GM12878 (cell line): ENCODE measurements at regions not wholly inside any gene's neighbourhood (a gene's known extent, or its start where the extent isn't known, plus 50 kb on each side); places are given as distances from the start of the nearest gene placed in this dataset.

Source experiments
- ATAC-seq: fragments of 200-7000 bp; cut with Tn5 transposase; 3 replicates; pipeline ENCODE4 v1.9.1; 2020; ENCODE audit warnings: mild to moderate bottlenecking, moderate library complexity
- BruUV-seq: library from RNA; stranded (reverse); fragments of 400-500 nt; replicated peaks from 2 replicates; lab custom pipeline; 2021; lab: Mats Ljungman, UMichigan
- CTCF ChIA-PET: fragments of 300-600 bp; sonication (Branson Sonifier 250); formaldehyde crosslinking; extraction: SDS; loops from one replicate; lab custom pipeline; 2021; ENCODE audit warnings: inconsistent platforms; lab: Yijun Ruan, JAX
- POLR2A ChIA-PET: fragments of 350-600 bp; formaldehyde crosslinking; extraction: SDS; loops from one replicate; lab custom pipeline; 2021; ENCODE audit warnings: inconsistent platforms; lab: Charles Lee
- RAD21 ChIA-PET: fragments of 300-600 bp; sonication (Branson Sonifier 250); formaldehyde crosslinking; loops from one replicate; lab custom pipeline; 2023; ENCODE audit warnings: antibody characterized with exemption; ENCODE audit not compliant: unreplicated experiment; lab: Charles Lee
- SMC1A ChIA-PET: fragments of 300-600 bp; sonication (Branson Sonifier 250); formaldehyde crosslinking; loops from one replicate; lab custom pipeline; 2023; ENCODE audit not compliant: unreplicated experiment, uncharacterized antibody; lab: Charles Lee
- DNase-seq: peaks from one replicate; pipeline ENCODE4 v3.0.0-alpha.2; 2011; ENCODE audit warnings: low read depth, low spot score
- FAIRE-seq: peaks from 3 replicates; lab custom pipeline; 2011; peaks lifted over from hg19 to GRCh38; lab: Jason Lieb, UNC
- H2AFZ ChIP-seq: 2 replicates; pipeline ENCODE4 v1.6.0; 2011; ENCODE audit warnings: low read depth, low read length, control low read depth; ENCODE audit not compliant: control insufficient read depth
- H3K27ac ChIP-seq: 2 replicates; pipeline ENCODE4 v1.5.1; 2011; ENCODE audit warnings: control low read depth; ENCODE audit not compliant: control insufficient read depth, insufficient read depth
- H3K27me3 ChIP-seq, 2 experiments: replicated peaks in 1 of 2; 2 replicates each; pipeline versions ENCODE4 v1.6.0 to v1.6.1; 2011; ENCODE audit warnings: low read length in 1 of 2; ENCODE audit not compliant: control insufficient read depth in 2 of 2, insufficient read depth in 2 of 2
- H3K36me3 ChIP-seq, 2 experiments: 2 replicates each; pipeline ENCODE4 v1.5.1; 2011; ENCODE audit warnings: low read length in 1 of 2; ENCODE audit not compliant: control insufficient read depth in 2 of 2, insufficient read depth in 2 of 2
- H3K4me1 ChIP-seq: 2 replicates; pipeline ENCODE4 v1.6.1; 2011; ENCODE audit warnings: mild to moderate bottlenecking, low read length, moderate library complexity, mixed read lengths; ENCODE audit not compliant: control insufficient read depth, insufficient read depth
- H3K4me2 ChIP-seq: 2 replicates; pipeline ENCODE4 v1.6.0; 2011; ENCODE audit warnings: control low read depth; ENCODE audit not compliant: control insufficient read depth, insufficient read depth
- H3K4me3 ChIP-seq: fragments of 200-600 bp; sonication (generic); 2 replicates; pipeline ENCODE4 v1.5.1; 2016
- H3K79me2 ChIP-seq: 2 replicates; pipeline ENCODE4 v1.6.0; 2011; ENCODE audit warnings: low read length; ENCODE audit not compliant: control insufficient read depth, insufficient read depth
- H3K9ac ChIP-seq: 2 replicates; pipeline ENCODE4 v1.8.0; 2011; ENCODE audit warnings: low read length, control low read depth, mixed read lengths; ENCODE audit not compliant: control insufficient read depth, insufficient read depth
- H3K9me3 ChIP-seq: replicated peaks from 3 replicates; pipeline ENCODE4 v1.5.1; 2011; ENCODE audit warnings: mild to moderate bottlenecking, low read length; ENCODE audit not compliant: control insufficient read depth, insufficient read depth
- H4K20me1 ChIP-seq: 2 replicates; pipeline ENCODE4 v1.6.0; 2011; ENCODE audit not compliant: control insufficient read depth, insufficient read depth
- ASH2L ChIP-seq: fragments of 300-600, 200-600 bp; sonication (generic); IDR thresholded peaks from 2 replicates; pipeline ENCODE4 v1.6.1; 2017; ENCODE audit warnings: low read depth, mild to moderate bottlenecking, borderline replicate concordance
- BACH1 ChIP-seq: fragments of 450-650 bp; IDR thresholded peaks from 2 replicates; pipeline ENCODE4 v1.6.1; 2017; ENCODE audit warnings: mild to moderate bottlenecking, borderline replicate concordance
- BCL11A ChIP-seq: IDR thresholded peaks from 2 replicates; pipeline ENCODE4 v1.6.1; 2011; ENCODE audit warnings: low read depth, low read length
- BRCA1 ChIP-seq: IDR thresholded peaks from 2 replicates; pipeline ENCODE4 v1.6.1; 2011; ENCODE audit warnings: low read depth, low read length, improper control_type of control experiment
- CBX5 ChIP-seq: sonication (generic); IDR thresholded peaks from 2 replicates; pipeline ENCODE4 v1.6.1; 2016; ENCODE audit warnings: low read depth, moderate library complexity, mild to moderate bottlenecking, inconsistent platforms
- CEBPB ChIP-seq, 2 experiments: fragments of 150-350 bp in 1 of 2; IDR thresholded peaks; 2 replicates each; pipeline ENCODE4 v1.6.1; 2012 to 2014; ENCODE audit warnings: low read depth in 2 of 2, low read length in 2 of 2, borderline replicate concordance in 1 of 2, inconsistent platforms in 1 of 2
- CREM ChIP-seq: IDR thresholded peaks from 2 replicates; pipeline ENCODE4 v1.6.1; 2014; ENCODE audit warnings: antibody characterized with exemption, low read depth
- ESRRA ChIP-seq: IDR thresholded peaks from 2 replicates; pipeline ENCODE4 v1.6.1; 2012; ENCODE audit warnings: mild to moderate bottlenecking, low read length, improper control_type of control experiment
- FOXM1 ChIP-seq: IDR thresholded peaks from 2 replicates; pipeline ENCODE4 v1.6.1; 2012; ENCODE audit warnings: low read depth, mild to moderate bottlenecking, inconsistent platforms, low read length, moderate library complexity
- IKZF2 ChIP-seq, 2 experiments: fragments of 450-650 bp; IDR thresholded peaks; 2 replicates each; pipeline ENCODE4 v1.6.1; 2017; ENCODE audit warnings: mild to moderate bottlenecking in 2 of 2, moderate library complexity in 2 of 2
- IRF3 ChIP-seq: fragments of 450-650 bp; IDR thresholded peaks from 2 replicates; pipeline ENCODE4 v1.6.1; 2014; ENCODE audit warnings: mild to moderate bottlenecking
- MEF2A ChIP-seq: IDR thresholded peaks from 2 replicates; pipeline ENCODE4 v1.6.1; 2011; ENCODE audit warnings: low read depth, mild to moderate bottlenecking, low read length, moderate library complexity; ENCODE audit not compliant: insufficient read depth
- MEF2B ChIP-seq: fragments of 450-650 bp; IDR thresholded peaks from 2 replicates; pipeline ENCODE4 v1.6.1; 2018; ENCODE audit warnings: mild to moderate bottlenecking, moderate library complexity; ENCODE audit not compliant: partially characterized antibody, poor library complexity, severe bottlenecking
- RUNX3 ChIP-seq: IDR thresholded peaks from 2 replicates; pipeline ENCODE4 v1.6.1; 2012; ENCODE audit warnings: low read length, inconsistent platforms
- TCF3 ChIP-seq: IDR thresholded peaks from 2 replicates; pipeline ENCODE4 v1.6.1; 2012; ENCODE audit warnings: low read depth, mild to moderate bottlenecking, low read length, borderline replicate concordance; ENCODE audit not compliant: insufficient read depth
- ZBTB11 ChIP-seq: fragments of 450-650 bp; formaldehyde crosslinking; IDR thresholded peaks from 2 replicates; pipeline ENCODE4 v1.5.0; 2022; ENCODE audit warnings: mild to moderate bottlenecking, missing genetic modification characterization
- ZNF207 ChIP-seq: fragments of 450-650 bp; IDR thresholded peaks from 2 replicates; pipeline ENCODE4 v1.6.1; 2014; ENCODE audit warnings: antibody characterized with exemption, mild to moderate bottlenecking, borderline replicate concordance
- WGBS: methylation state at CpG from one replicate; pipeline ENCODE4 v1.1.6; 2016; ENCODE audit warnings: low lambda C conversion rate; ENCODE audit not compliant: insufficient replicate concordance, insufficient coverage; ENCODE audit errors: missing lambda C conversion rate; 5-methylcytosine and 5-hydroxymethylcytosine counted together
- in situ Hi-C: fragments of 300-500 bp; cut with MboI; formaldehyde crosslinking; loops from 9 replicates; pipeline ENCODE4 v1.14.3; 2018; ENCODE audit warnings: mixed read lengths
- intact Hi-C: fragments of 100-400 bp; cut with micrococcal nuclease; formaldehyde crosslinking; loops from one replicate; pipeline ENCODE4 v1.14.2; 2022; ENCODE audit not compliant: unreplicated experiment

GRCh38 chr13:99144306-99144705 lies 56.3 kb upstream of the UBAC2 start:
- peaks cover 3% of the 10 kb centered on the region; the same call in 2 of the 3 replicates for H3K9me3 ChIP-seq
- no peak overlapping the region for H2AFZ ChIP-seq
- H4K20me1 ChIP-seq = no peaks in the 10 kb centered on the region
- no peak overlapping the region for H3K9ac ChIP-seq
- ChIA-PET POLR2A (interaction anchor here (0.6 kb wide), 1 partner anchor 252 kb away, joined by 7 read pairs; no protein-coding TSS in a partner anchor), SMC1A (interaction anchor here (0.6 to 1.1 kb wide), 2 partner anchors 112 to 1734 kb away, joined by 3 to 4 read pairs; no protein-coding TSS in a partner anchor), CTCF (interaction anchor here (0.6 to 0.9 kb wide), 2 partner anchors 116 to 1801 kb away, joined by 3 to 4 read pairs; no protein-coding TSS in a partner anchor), RAD21 (interaction anchor here (0.7 kb wide), 2 partner anchors 250 to 1721 kb away, joined by 3 read pairs; no protein-coding TSS in a partner anchor)
- intact Hi-C loops (no loop called here), in situ Hi-C loops (no loop called here)
- FAIRE-seq (peak; percentile 70), DNase-seq (no peak), ATAC-seq (peak; percentile 75)
- H3K27me3 ChIP-seq = no peaks in the 10 kb centered on the region; a peak in 1 of 4 replicates
- no peaks in the 10 kb centered on the region for H3K79me2 ChIP-seq
- BruUV-seq = no TSS peak
- no peak overlapping the region for H3K4me3 ChIP-seq
- WGBS = 19% methylated on average over 6 of the region's 6 CpGs
- H3K4me1 ChIP-seq = peaks cover 3% of the 10 kb centered on the region; the same call in 1 of the 2 replicates
- H3K36me3 ChIP-seq = no peaks in the 10 kb centered on the region
- no peak overlapping the region for H3K4me2 ChIP-seq
- H3K27ac ChIP-seq = no peak overlapping the region
- TF ChIP-seq CBX5 (no peak), TCF3 (peak; percentile 65; the same call in 1 of the 2 replicates), MEF2A (0 out of 2 replicates have a peak, but pooled peaks have one; percentile 9), BRCA1 (no peak), IKZF2 (IDR thresholded peaks at IDR 0.05) (peak; percentile 26 to 55; a peak in 2 of 4 replicates), BACH1 (no peak), ASH2L (no peak), RUNX3 (peak; percentile 98), ESRRA (no peak), FOXM1 (peak; percentile 36; the same call in 1 of the 2 replicates), CEBPB (IDR thresholded peaks at IDR 0.05; ENCODE audit: borderline replicate concordance in 1 of 2, low read depth in 2 of 2, low read length in 2 of 2) (no peak), IRF3 (no peak), ZNF207 (no peak), MEF2B (no peak), CREM (peak; percentile 20; the same call in 1 of the 2 replicates), BCL11A (peak; percentile 87), ZBTB11 (no peak)
